EH (cell line): ENCODE measurements at regions not wholly inside any gene's neighbourhood (a gene's known extent, or its start where the extent isn't known, plus 50 kb on each side); places are given as distances from the start of the nearest gene placed in this dataset.

ENCODE experiments used
- DNase-seq: peaks from one replicate; pipeline ENCODE4 v3.0.0-alpha.2; 2015; ENCODE audit warnings: low read depth

DNA sequence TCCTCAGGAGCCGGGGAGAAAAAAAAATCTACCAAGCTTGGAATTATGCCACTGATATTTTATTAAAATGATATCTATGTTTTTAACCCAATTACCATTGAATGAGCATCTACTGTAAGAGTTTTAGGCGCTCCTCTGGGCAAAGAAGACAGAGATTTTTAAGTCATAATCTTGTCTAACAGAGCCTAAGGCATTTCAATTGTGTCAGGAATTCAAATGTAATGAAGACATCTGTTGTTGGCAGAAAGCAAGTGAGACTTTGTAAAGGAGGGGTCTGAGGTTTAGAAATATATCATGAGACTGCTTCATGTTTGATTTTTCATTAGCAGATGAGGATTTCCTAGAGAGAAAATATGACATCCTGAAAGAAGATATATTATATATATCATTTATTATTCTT, 1158.1 kb downstream of the FSTL5 start:
- no peak for DNase-seq

DNA sequence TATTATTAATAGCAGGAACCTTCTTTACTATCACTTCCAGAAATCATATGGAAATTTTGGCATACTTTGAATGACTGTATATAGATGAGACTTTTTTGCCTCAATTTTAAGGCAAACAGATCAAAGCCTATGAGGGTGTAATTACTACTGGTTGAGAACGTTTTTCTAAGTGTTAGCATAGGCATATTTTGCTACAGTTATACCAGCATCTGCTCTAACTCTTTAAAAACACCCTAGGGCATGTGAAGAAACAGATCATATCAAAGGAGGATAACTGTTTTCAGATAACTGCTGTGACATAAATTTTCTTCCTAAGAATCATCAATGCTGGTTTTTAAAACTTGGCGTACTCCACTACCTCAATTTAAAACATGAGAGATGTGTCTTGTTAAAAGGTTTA, 1155.3 kb downstream of the FSTL5 start:
- DNase-seq: no peak

DNA sequence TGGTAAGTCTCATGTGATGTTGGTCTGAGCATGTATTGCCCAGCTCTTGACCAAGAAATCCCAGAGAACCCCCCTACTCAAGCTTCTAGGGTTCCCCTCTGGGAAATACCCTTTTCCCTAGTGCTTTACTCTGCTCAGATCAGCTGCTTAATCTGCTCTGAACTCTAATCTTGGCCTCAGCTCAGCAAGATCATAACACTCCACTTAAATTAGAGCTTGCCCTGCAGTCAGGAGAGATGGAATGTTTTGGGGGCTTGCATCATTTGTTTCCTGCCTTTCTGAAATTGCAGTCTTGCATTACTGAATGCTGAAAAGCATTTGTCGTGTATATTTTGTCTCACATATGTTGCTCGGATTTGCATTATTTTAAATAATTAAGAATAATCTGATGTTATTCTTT, 1153.6 kb downstream of the FSTL5 start:
- no peak for DNase-seq
